ENCODE measurements at regions not wholly inside any gene's neighbourhood (a gene's known extent, or its start where the extent isn't known, plus 50 kb on each side); places are given as distances from the start of the nearest gene placed in this dataset.

GRCh38 chr11:87398931-87399330 is 361.2 kb downstream of the TMEM135 start:
- Histone ChIP-seq H3K36me3 (ENCODE audit: insufficient read depth, low read length) (no peaks in the 10 kb centered on the region), H3K9me2 (replicated peaks; ENCODE audit: low read depth, low read length) (no peaks in the 10 kb centered on the region), H3K9me3 (ENCODE audit: insufficient read depth, low read depth, low read length) (no peaks in the 10 kb centered on the region), H3K4me3 (ENCODE audit: low read length, poor library complexity, severe bottlenecking) (no peak overlapping the region), H3K9ac (ENCODE audit: low read depth, low read length, poor library complexity, severe bottlenecking) (no peak overlapping the region), H3K27me3 (ENCODE audit: insufficient read depth, low read length, poor library complexity, severe bottlenecking) (no peaks in the 10 kb centered on the region), H3K79me2 (ENCODE audit: insufficient read depth, low read length) (no peaks in the 10 kb centered on the region), H4K20me1 (ENCODE audit: insufficient read depth, low read length, poor library complexity, severe bottlenecking) (no peaks in the 10 kb centered on the region), H3K4me2 (ENCODE audit: low read depth, low read length, poor library complexity, severe bottlenecking) (no peak overlapping the region), H3F3A (ENCODE audit: low read depth) (no peaks in the 10 kb centered on the region), H2AFZ (ENCODE audit: low read length) (no peak overlapping the region), H3K4me1 (ENCODE audit: insufficient read depth, low read length, poor library complexity, severe bottlenecking) (no peaks in the 10 kb centered on the region)
- no peak for TF ChIP-seq EZH2phosphoT487 (IDR thresholded peaks at IDR 0.05; ENCODE audit: borderline replicate concordance)
- no peak for TF ChIP-seq CTCF (conservative IDR thresholded peaks at IDR 0.05; ENCODE audit: low read length)

- H3F3A ChIP-seq (ENCODE audit: low read depth) = no peaks in the 10 kb centered on the region
- no peaks in the 10 kb centered on the region for H3K9me3 ChIP-seq (ENCODE audit: insufficient read depth, low read depth, low read length)
- H4K20me1 ChIP-seq (ENCODE audit: insufficient read depth, low read length, poor library complexity, severe bottlenecking) = no peaks in the 10 kb centered on the region
- H3K9me2 ChIP-seq (replicated peaks; ENCODE audit: low read depth, low read length) = no peaks in the 10 kb centered on the region
- H3K79me2 ChIP-seq (ENCODE audit: insufficient read depth, low read length) = no peaks in the 10 kb centered on the region
- H2AFZ ChIP-seq (ENCODE audit: low read length) = no peak overlapping the region
- no peak overlapping the region for H3K4me2 ChIP-seq (ENCODE audit: low read depth, low read length, poor library complexity, severe bottlenecking)
- H3K4me1 ChIP-seq (ENCODE audit: insufficient read depth, low read length, poor library complexity, severe bottlenecking) = peaks cover 2% of the 10 kb centered on the region
- no peaks in the 10 kb centered on the region for H3K36me3 ChIP-seq (ENCODE audit: insufficient read depth, low read length)
- no peaks in the 10 kb centered on the region for H3K27me3 ChIP-seq (ENCODE audit: insufficient read depth, low read length, poor library complexity, severe bottlenecking)
- H3K9ac ChIP-seq (ENCODE audit: low read depth, low read length, poor library complexity, severe bottlenecking) = no peak overlapping the region
- H3K4me3 ChIP-seq (ENCODE audit: low read length, poor library complexity, severe bottlenecking) = no peak overlapping the region
- no peak for TF ChIP-seq CTCF (conservative IDR thresholded peaks at IDR 0.05; ENCODE audit: low read length)
- TF ChIP-seq EZH2phosphoT487 (IDR thresholded peaks at IDR 0.05; ENCODE audit: borderline replicate concordance) = no peak
Measured at GRCh38 chr11:87397011-87397865, 359.5 kb downstream of the TMEM135 start.

- H3K9ac ChIP-seq (ENCODE audit: low read depth, low read length, poor library complexity, severe bottlenecking) = no peak overlapping the region
- no peaks in the 10 kb centered on the region for H3K36me3 ChIP-seq (ENCODE audit: insufficient read depth, low read length)
- no peak overlapping the region for H3K4me2 ChIP-seq (ENCODE audit: low read depth, low read length, poor library complexity, severe bottlenecking)
- no peaks in the 10 kb centered on the region for H3F3A ChIP-seq (ENCODE audit: low read depth)
- H4K20me1 ChIP-seq (ENCODE audit: insufficient read depth, low read length, poor library complexity, severe bottlenecking) = no peaks in the 10 kb centered on the region
- H3K4me1 ChIP-seq (ENCODE audit: insufficient read depth, low read length, poor library complexity, severe bottlenecking) = peaks cover 2% of the 10 kb centered on the region
- H3K4me3 ChIP-seq (ENCODE audit: low read length, poor library complexity, severe bottlenecking) = no peak overlapping the region
- no peaks in the 10 kb centered on the region for H3K79me2 ChIP-seq (ENCODE audit: insufficient read depth, low read length)
- no peaks in the 10 kb centered on the region for H3K27me3 ChIP-seq (ENCODE audit: insufficient read depth, low read length, poor library complexity, severe bottlenecking)
- H2AFZ ChIP-seq (ENCODE audit: low read length) = no peak overlapping the region
- no peak for TF ChIP-seq EZH2phosphoT487 (IDR thresholded peaks at IDR 0.05; ENCODE audit: borderline replicate concordance)
- TF ChIP-seq CTCF (conservative IDR thresholded peaks at IDR 0.05; ENCODE audit: low read length) = no peak
- H3K9me2 ChIP-seq (replicated peaks; ENCODE audit: low read depth, low read length) = no peaks in the 10 kb centered on the region
- H3K9me3 ChIP-seq (ENCODE audit: insufficient read depth, low read depth, low read length) = no peaks in the 10 kb centered on the region
Measured at GRCh38 chr11:87394924-87395323, 357.2 kb downstream of the TMEM135 start.
